HepG2 (cell line): ENCODE measurements at regions not wholly inside any gene's neighbourhood (a gene's known extent, or its start where the extent isn't known, plus 50 kb on each side); places are given as distances from the start of the nearest gene placed in this dataset.

Experiments used
- ATAC-seq: fragments of 200-7000 bp; cut with Tn5 transposase; 3 replicates; pipeline ENCODE4 v1.9.1; 2020; ENCODE audit warnings: mild to moderate bottlenecking, moderate library complexity
- BruUV-seq: library from RNA; stranded (reverse); fragments of 400-500 nt; replicated peaks from 2 replicates; lab custom pipeline; 2021; lab: Mats Ljungman, UMichigan
- CTCF ChIA-PET: fragments of 300-600 bp; formaldehyde crosslinking; extraction: SDS; loops from one replicate; lab custom pipeline; 2021; ENCODE audit warnings: low total read pairs, inconsistent platforms, low intra/inter-chr PET ratio; lab: Yijun Ruan, JAX
- POLR2A ChIA-PET: fragments of 350-600 bp; sonication (Branson Sonifier 250); formaldehyde crosslinking; loops from one replicate; lab custom pipeline; 2020; ENCODE audit warnings: antibody characterized with exemption, inconsistent platforms; lab: Yijun Ruan, JAX
- DNase-seq: peaks from one replicate; pipeline ENCODE4 v3.0.0-alpha.2; 2015; ENCODE audit warnings: low spot score
- FAIRE-seq: peaks from 3 replicates; lab custom pipeline; 2011; peaks lifted over from hg19 to GRCh38; lab: Jason Lieb, UNC
- H2AFZ ChIP-seq: one replicate; pipeline ENCODE4 v1.6.1; 2011; ENCODE audit warnings: low read length, inconsistent platforms
- H3K27ac ChIP-seq: fragments of 300-600 bp; 3 replicates; pipeline ENCODE4 v1.8.0; 2011; ENCODE audit warnings: mixed run types, mild to moderate bottlenecking, mixed read lengths, low read length, inconsistent platforms; ENCODE audit not compliant: insufficient read depth; ENCODE audit errors: extremely low read length
- H3K27me3 ChIP-seq, 2 experiments: fragments of 200-600 bp in 1 of 2; 2 replicates in 1 of 2; 3 replicates in 1 of 2; pipeline versions ENCODE4 v1.6.0 to v1.8.0; 2011; ENCODE audit warnings: low read length in 2 of 2, mild to moderate bottlenecking in 2 of 2, moderate library complexity in 2 of 2, inconsistent platforms in 1 of 2; ENCODE audit not compliant: insufficient read depth in 2 of 2, control insufficient read depth in 1 of 2
- H3K36me3 ChIP-seq, 2 experiments: fragments of 200-600 bp in 1 of 2; replicated peaks in 1 of 2; 2 replicates in 1 of 2; 3 replicates in 1 of 2; pipeline versions ENCODE4 v1.5.1 to v1.8.0; 2011; ENCODE audit warnings: low read length in 2 of 2, inconsistent platforms in 1 of 2; ENCODE audit not compliant: insufficient read depth in 2 of 2, control insufficient read depth in 1 of 2
- H3K4me1 ChIP-seq: 2 replicates; pipeline ENCODE4 v1.5.1; 2012; ENCODE audit warnings: low read length, inconsistent platforms; ENCODE audit not compliant: insufficient read depth
- H3K4me2 ChIP-seq: 2 replicates; pipeline ENCODE4 v1.6.0; 2011; ENCODE audit warnings: low read depth, low read length, inconsistent platforms
- H3K4me3 ChIP-seq, 3 experiments: fragments of 200-600 bp in 1 of 3; sonication (generic), shearing (Covaris generic) in 1 of 3; replicated peaks in 1 of 3; 2 replicates each; pipeline ENCODE4 v1.5.1; 2011 to 2016; ENCODE audit warnings: low read length in 3 of 3, inconsistent platforms in 2 of 3, low read depth in 2 of 3, mild to moderate bottlenecking in 2 of 3, control low read depth in 1 of 3, mixed read lengths in 1 of 3; ENCODE audit not compliant: insufficient read depth in 1 of 3
- H3K79me2 ChIP-seq: one replicate; pipeline ENCODE4 v1.6.1; 2011; ENCODE audit warnings: low read length, inconsistent platforms; ENCODE audit not compliant: insufficient read depth
- H3K9ac ChIP-seq: 2 replicates; pipeline ENCODE4 v1.6.0; 2011; ENCODE audit warnings: mild to moderate bottlenecking, low read depth, low read length, inconsistent platforms; ENCODE audit not compliant: insufficient read depth
- H3K9me3 ChIP-seq: 2 replicates; pipeline ENCODE4 v1.5.1; 2012; ENCODE audit warnings: mild to moderate bottlenecking, low read length
- H4K20me1 ChIP-seq: 2 replicates; pipeline ENCODE4 v1.6.0; 2011; ENCODE audit warnings: inconsistent platforms, mild to moderate bottlenecking, low read length, moderate library complexity; ENCODE audit not compliant: insufficient read depth
- ASH2L ChIP-seq: fragments of 300-600, 200-600 bp; sonication (generic); IDR thresholded peaks from 2 replicates; pipeline ENCODE4 v1.7.0; 2017; ENCODE audit warnings: low read depth, mild to moderate bottlenecking, moderate library complexity, mixed read lengths, low read length; ENCODE audit not compliant: insufficient read length
- CHD2 ChIP-seq: IDR thresholded peaks from 2 replicates; pipeline ENCODE4 v1.6.1; 2011; ENCODE audit warnings: low read depth, low read length, improper control_type of control experiment
- HOMEZ ChIP-seq: IDR thresholded peaks from 2 replicates; pipeline ENCODE4 v1.6.1; 2016; ENCODE audit warnings: low read depth
- PHF21A ChIP-seq: sonication (generic); formaldehyde crosslinking; IDR thresholded peaks from 2 replicates; pipeline ENCODE4 v1.5.0; 2020; ENCODE audit warnings: mild to moderate bottlenecking, missing genetic modification reagents
- STAT6 ChIP-seq: sonication (generic); formaldehyde crosslinking; IDR thresholded peaks from 2 replicates; pipeline ENCODE4 v1.4.0; 2020; ENCODE audit warnings: missing genetic modification reagents, mild to moderate bottlenecking, borderline replicate concordance
- TFDP1 ChIP-seq: IDR thresholded peaks from 2 replicates; pipeline ENCODE4 v1.6.1; 2016; ENCODE audit warnings: missing compliant biosample characterization, missing genetic modification reagents, borderline replicate concordance
- THYN1 ChIP-seq: sonication (generic); formaldehyde crosslinking; IDR thresholded peaks from 2 replicates; pipeline ENCODE4 v1.8.1; 2023; ENCODE audit warnings: low read depth, mild to moderate bottlenecking, moderate library complexity, missing genetic modification reagents, borderline replicate concordance
- ZBTB10 ChIP-seq: sonication (generic); formaldehyde crosslinking; IDR thresholded peaks from 2 replicates; pipeline ENCODE4 v1.4.0; 2020; ENCODE audit warnings: missing genetic modification reagents, borderline replicate concordance
- ZBTB42 ChIP-seq: sonication (generic); formaldehyde crosslinking; IDR thresholded peaks from 2 replicates; pipeline ENCODE4 v1.5.0; 2020; ENCODE audit warnings: mild to moderate bottlenecking, missing genetic modification reagents
- ZNF263 ChIP-seq: sonication (generic); formaldehyde crosslinking; IDR thresholded peaks from 2 replicates; pipeline ENCODE4 v1.4.0; 2020; ENCODE audit warnings: missing genetic modification reagents
- ZNF446 ChIP-seq: sonication (generic); formaldehyde crosslinking; IDR thresholded peaks from 2 replicates; pipeline ENCODE4 v1.5.0; 2020; ENCODE audit warnings: mild to moderate bottlenecking, missing genetic modification reagents
- ZNF639 ChIP-seq: conservative IDR thresholded peaks from 2 replicates; pipeline ENCODE4 v1.6.1; 2018; ENCODE audit warnings: missing genetic modification reagents
- ZNF775 ChIP-seq: sonication (generic); formaldehyde crosslinking; IDR thresholded peaks from 2 replicates; pipeline ENCODE4 v1.4.0; 2020; ENCODE audit warnings: missing genetic modification reagents, mild to moderate bottlenecking, moderate library complexity, borderline replicate concordance
- WGBS: methylation state at CpG from one replicate; pipeline ENCODE4 v1.1.6; 2017; ENCODE audit warnings: low lambda C conversion rate; 5-methylcytosine and 5-hydroxymethylcytosine counted together
- in situ Hi-C: cut with HindIII; loops from 2 replicates; pipeline ENCODE4 v1.10.0; 2017; ENCODE audit warnings: low pct_unique_long_range_greater_than_20kb; ENCODE audit not compliant: extremely low pct_ligation_motif_present
- intact Hi-C: fragments of 100-400 bp; cut with micrococcal nuclease; formaldehyde crosslinking; loops from one replicate; pipeline ENCODE4 v1.10.0; 2022; ENCODE audit not compliant: unreplicated experiment

GRCh38 chr6:169132352-169132940 lies 121.2 kb downstream of the THBS2 start:
- no peaks in the 10 kb centered on the region for H3K36me3 ChIP-seq
- no peaks in the 10 kb centered on the region for H3K79me2 ChIP-seq
- ATAC-seq = no peak
- ChIA-PET CTCF (no interaction called here), POLR2A (no interaction called here)
- intact Hi-C loops (no loop called here), in situ Hi-C loops (no loop called here)
- H3K9me3 ChIP-seq = no peaks in the 10 kb centered on the region
- DNase-seq = no peak
- H3K4me3 ChIP-seq = no peak overlapping the region
- H3K4me1 ChIP-seq = no peaks in the 10 kb centered on the region
- H4K20me1 ChIP-seq = no peaks in the 10 kb centered on the region
- 1% methylated on average over 3 of the region's 3 CpGs for WGBS
- no peak overlapping the region for H2AFZ ChIP-seq
- no peak overlapping the region for H3K9ac ChIP-seq
- no peak overlapping the region for H3K27ac ChIP-seq
- BruUV-seq = no TSS peak
- no peaks in the 10 kb centered on the region; a peak in 1 of 5 replicates for H3K27me3 ChIP-seq
- no peak overlapping the region for H3K4me2 ChIP-seq
- FAIRE-seq = no peak
- TF ChIP-seq HOMEZ (CRISPR knock-in tag) (no peak), ASH2L (no peak), ZBTB42 (CRISPR knock-in tag) (no peak), ZNF446 (CRISPR knock-in tag) (no peak), ZNF639 (CRISPR knock-in tag) (no peak), ZNF775 (CRISPR knock-in tag) (no peak), PHF21A (CRISPR knock-in tag) (no peak), ZNF263 (no peak), CHD2 (no peak), ZBTB10 (CRISPR knock-in tag) (no peak), TFDP1 (no peak), STAT6 (CRISPR knock-in tag) (no peak), THYN1 (no peak)
